ENCODE measurements at regions not wholly inside any gene's neighbourhood (a gene's known extent, or its start where the extent isn't known, plus 50 kb on each side); places are given as distances from the start of the nearest gene placed in this dataset.

GRCh38 chr15:85976986-85977385, 102.7 kb upstream of the AGBL1 start:
- no peak for DNase-seq (ENCODE audit: low spot score)

DNA sequence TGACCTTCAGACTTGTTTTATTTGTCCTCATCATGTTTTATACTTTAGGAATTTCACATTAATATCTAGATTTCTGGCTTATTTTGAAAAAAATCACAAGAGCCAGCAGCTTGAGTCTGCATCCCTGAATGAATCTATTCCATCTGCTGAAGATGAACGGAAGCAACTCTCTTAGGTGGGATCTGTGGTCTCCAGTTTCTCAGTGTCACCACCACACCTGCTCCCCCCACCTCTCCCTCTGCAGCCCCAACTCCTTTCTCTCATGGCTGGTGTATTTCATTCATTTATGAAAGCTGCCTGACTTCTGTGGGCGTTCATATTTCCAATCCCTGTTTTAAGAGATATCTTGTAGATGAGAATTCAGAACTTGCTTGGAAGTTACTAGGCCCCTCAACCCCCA, 102.1 kb upstream of the AGBL1 start:
- no peak for DNase-seq (ENCODE audit: low spot score)

- DNase-seq (ENCODE audit: low spot score), result no peak
These were observed 99.7 kb upstream of the AGBL1 start for GRCh38 chr15:85979929-85980328.

GRCh38 chr15:85980946-85981345, 98.7 kb upstream of the AGBL1 start:
- DNase-seq (ENCODE audit: low spot score), result no peak

DNA sequence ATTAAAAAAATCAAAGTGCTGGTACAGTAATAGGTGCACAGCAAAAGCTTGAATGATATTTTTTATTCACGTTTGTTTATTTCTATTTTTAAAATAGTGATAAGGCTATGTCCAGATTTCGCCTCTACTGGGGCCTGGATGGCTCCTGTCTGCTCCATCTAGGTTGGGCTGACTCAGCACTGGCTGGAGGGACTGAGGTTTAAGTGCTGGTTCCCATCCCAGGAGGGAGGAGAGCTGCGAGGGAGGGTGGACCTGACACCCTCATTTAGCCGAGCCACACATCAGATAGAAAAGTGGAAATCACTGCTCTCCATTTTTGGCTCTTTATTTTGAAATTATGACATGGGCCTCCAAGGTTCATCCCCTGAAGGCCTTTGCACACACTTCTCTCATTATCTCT, 95.4 kb upstream of the AGBL1 start:
- no peak for DNase-seq (ENCODE audit: low spot score)

DNA sequence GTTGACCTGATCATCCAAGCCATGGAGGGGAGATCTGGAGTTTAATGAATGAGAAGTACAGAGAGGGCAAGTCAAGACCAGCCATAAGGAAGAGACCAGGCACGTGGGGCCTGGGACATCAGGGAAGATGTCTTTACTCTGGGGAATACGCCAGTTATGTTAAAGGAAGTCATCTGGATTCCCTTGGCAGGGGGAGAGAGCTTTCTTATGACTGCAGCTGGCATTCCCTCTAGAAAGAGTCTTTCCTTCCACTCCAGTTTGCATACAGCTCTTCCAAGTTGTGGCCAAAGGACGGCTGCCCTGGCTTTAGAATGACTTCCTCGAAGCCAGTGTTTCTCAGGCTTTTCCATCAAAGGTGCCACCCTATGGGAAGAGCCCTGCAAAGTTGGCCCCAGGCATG, 93.6 kb upstream of the AGBL1 start:
- no peak for DNase-seq (ENCODE audit: low spot score)

- DNase-seq (ENCODE audit: low spot score), result no peak
These were observed 92.9 kb upstream of the AGBL1 start for GRCh38 chr15:85986741-85987140.

GRCh38 chr15:85988741-85989140, 90.9 kb upstream of the AGBL1 start:
- DNase-seq (ENCODE audit: low spot score), result no peak

- DNase-seq (ENCODE audit: low spot score), result no peak
These were observed 87.4 kb upstream of the AGBL1 start for GRCh38 chr15:85992224-85992623.

- no peak for DNase-seq (ENCODE audit: low spot score)
These were observed 86.6 kb upstream of the AGBL1 start for GRCh38 chr15:85993116-85993515.

DNA sequence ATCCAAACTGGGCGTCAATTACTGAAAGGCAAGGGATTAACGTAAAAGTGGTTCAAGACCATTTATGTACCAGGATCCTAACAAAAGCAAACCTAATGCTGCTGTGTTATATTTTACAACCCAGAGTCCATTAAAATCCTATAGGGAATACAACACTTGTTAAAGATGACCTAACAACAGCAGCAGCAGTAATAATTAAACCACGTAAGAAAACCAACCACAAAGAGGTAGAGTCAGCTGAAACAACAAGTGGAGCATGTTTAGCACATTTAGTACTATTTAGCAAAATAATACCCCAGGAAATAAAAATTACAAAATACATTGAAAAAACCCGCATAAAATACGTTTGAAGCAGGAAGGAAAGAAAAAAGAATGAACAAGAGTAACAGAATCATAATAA, 82.1 kb upstream of the AGBL1 start:
- no peak for DNase-seq (ENCODE audit: low spot score)

- DNase-seq (ENCODE audit: low spot score), result no peak
These were observed 80.0 kb upstream of the AGBL1 start for GRCh38 chr15:85999658-86000057.

DNA sequence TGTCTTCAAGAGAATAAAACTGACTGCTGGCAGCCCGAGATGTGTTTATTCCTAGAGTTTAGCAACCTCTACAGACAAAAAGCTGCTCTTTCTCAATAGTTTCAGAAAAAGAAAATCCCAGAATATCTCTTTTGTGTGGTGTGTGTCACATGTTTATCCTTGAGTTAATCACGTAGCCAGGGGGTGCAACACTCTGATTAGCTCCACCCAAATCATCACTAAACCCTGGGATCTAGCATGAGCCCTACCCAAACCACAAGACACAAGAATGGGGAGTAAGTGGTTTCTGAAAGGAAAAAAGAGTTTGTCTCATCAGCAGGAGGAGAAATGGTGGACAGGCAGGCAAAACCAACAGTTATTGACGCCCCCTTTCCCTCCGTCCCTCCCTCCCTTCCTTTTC, 78.5 kb upstream of the AGBL1 start:
- no peak for DNase-seq (ENCODE audit: low spot score)

GRCh38 chr15:86002444-86002843, 77.2 kb upstream of the AGBL1 start:
- DNase-seq (ENCODE audit: low spot score), result no peak

DNA sequence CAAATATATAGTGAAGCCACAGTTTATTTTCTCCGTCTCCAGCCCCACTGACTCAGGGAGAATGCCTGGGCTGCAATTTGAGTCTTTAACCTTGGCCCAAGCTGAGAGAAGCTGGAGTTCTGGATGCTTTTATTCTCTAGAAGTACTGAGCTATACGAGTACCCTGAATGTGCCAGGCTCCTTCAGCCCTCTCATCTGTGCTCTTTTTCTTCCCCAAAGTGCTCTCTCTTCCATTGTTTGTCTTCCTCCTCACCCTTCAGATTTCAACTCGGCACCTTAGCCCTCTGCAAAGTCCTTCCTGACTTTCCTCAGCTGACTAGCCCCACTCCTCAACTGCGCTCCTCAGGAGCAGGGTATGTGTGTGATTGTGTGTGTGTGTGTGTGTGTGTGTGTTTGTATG, 75.6 kb upstream of the AGBL1 start:
- no peak for DNase-seq (ENCODE audit: low spot score)

- DNase-seq (ENCODE audit: low spot score), result no peak
These were observed 73.1 kb upstream of the AGBL1 start for GRCh38 chr15:86006546-86006945.

- no peak for DNase-seq (ENCODE audit: low spot score)
These were observed 69.9 kb upstream of the AGBL1 start for GRCh38 chr15:86009727-86010126.

- DNase-seq (ENCODE audit: low spot score), result no peak
These were observed 69.3 kb upstream of the AGBL1 start for GRCh38 chr15:86010398-86010797.

DNA sequence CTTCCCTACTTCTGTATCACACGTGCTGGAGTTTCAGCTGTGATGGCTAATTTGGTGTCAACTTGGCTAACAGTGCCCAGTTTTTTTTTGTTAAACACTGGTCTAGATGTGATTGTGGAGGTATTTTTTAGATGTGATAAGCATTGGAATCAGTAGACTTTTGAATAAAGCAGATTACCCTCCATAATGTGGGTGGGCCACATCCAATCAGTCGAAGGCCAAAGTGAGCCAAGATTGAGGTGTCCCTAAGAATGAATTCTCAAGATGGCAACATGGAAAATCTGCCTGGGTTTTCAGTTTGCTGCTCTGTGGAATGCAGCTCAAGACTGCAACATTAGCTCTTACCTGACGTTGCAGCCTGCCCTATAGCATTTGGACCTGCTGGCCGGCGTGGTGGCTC, 68.8 kb upstream of the AGBL1 start:
- no peak for DNase-seq (ENCODE audit: low spot score)

DNA sequence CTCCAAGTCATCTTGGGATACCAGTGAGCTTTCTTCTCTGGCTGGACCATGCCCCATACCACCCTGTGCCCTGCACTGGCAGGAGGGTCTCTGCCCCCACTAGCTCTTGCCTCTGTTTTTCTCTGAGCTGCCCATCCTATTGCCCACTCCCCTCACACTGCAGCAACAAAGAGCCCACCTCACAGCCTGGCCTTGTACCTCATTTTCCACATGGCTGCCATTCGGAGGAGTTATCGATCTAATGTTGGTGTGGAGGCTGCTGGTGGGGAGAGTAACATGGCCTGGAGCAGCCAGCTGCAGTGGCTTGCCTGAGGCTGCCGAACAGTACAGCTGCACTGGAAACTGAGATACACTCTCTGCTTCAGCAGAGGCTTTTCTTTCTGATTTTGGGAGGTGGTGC, 65.7 kb upstream of the AGBL1 start:
- DNase-seq (ENCODE audit: low spot score), result no peak

- no peak for DNase-seq (ENCODE audit: low spot score)
These were observed 62.9 kb upstream of the AGBL1 start for GRCh38 chr15:86016750-86017149.

DNA sequence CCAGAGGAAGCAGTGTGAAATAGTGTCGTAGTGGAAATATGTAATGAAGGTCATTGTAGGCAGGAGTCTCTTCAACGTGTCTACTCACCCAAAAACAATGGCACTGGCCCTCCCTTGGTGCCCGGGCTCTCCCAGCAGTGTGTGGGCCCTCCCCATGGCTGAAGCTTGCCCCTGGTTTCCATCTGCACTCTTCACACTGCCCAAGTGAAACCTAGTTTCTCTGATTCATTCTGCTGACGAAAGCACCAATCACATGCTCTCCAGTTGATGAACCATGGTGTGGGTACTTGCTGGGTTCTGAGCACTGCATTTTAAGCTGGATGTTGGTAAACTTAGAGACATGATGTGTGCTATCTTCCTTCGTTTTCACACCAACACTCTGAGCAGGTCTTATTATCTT, 61.0 kb upstream of the AGBL1 start:
- no peak for DNase-seq (ENCODE audit: low spot score)

- no peak for DNase-seq (ENCODE audit: low spot score)
These were observed 58.1 kb upstream of the AGBL1 start for GRCh38 chr15:86021281-86022264.

- DNase-seq (ENCODE audit: low spot score), result no peak
These were observed 50.7 kb upstream of the AGBL1 start for GRCh38 chr15:86028961-86029360.

Measured in GM03348 (cell line).